ENCODE measurements at regions not wholly inside any gene's neighbourhood (a gene's known extent, or its start where the extent isn't known, plus 50 kb on each side); places are given as distances from the start of the nearest gene placed in this dataset.

DNA sequence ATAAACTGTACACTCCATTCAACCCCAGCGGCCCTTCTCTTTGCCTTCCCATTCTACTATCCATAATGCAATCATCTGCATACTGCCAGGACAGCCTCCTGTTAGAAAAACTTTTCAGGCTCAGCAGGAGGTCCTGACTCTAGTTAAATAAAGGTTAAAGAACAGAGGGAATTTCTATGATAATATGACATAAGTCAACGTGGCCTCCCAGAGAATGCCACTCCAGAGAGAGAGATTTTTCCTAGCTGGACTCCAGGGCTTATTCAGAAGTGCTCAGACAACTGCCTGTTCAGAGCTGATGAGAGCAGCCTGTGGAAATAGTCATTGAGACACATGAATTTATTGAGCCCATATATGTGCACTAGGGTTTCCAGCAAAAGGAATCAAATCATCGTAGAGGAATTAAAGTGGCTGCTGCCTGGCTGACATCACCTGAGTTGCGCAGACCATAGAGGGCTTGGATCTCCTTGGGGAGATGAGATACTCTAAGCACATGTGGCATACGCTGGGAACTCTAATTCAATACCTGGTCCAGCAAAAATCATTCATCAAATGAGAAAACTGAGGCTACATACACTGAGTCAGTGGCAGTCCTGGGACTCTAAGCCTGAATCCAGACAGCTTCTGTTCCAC is 736.2 kb downstream of the PTPRU start:
- DNase-seq (ENCODE audit: low read depth): no peak

DNA sequence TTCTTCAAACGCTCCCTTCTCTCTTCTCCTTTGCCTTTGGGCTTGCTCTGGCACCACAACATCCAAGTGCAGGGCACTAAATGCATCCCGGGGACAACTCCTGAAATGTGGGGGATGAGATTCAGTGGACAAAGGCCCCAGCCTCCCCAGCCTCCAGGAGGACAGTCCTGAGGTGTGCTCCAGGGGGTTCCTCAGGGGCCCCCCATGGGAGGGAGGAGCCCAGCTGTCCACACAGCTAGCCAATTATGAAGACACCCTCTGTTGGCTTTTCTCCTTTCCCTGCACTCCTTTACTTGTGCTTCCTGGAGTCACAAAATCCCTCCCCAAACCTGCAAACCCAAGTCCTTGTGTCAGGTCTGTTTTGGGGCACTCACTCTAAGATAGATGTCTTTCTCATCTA is 735.4 kb downstream of the PTPRU start:
- no peak for DNase-seq (ENCODE audit: low read depth)

DNA sequence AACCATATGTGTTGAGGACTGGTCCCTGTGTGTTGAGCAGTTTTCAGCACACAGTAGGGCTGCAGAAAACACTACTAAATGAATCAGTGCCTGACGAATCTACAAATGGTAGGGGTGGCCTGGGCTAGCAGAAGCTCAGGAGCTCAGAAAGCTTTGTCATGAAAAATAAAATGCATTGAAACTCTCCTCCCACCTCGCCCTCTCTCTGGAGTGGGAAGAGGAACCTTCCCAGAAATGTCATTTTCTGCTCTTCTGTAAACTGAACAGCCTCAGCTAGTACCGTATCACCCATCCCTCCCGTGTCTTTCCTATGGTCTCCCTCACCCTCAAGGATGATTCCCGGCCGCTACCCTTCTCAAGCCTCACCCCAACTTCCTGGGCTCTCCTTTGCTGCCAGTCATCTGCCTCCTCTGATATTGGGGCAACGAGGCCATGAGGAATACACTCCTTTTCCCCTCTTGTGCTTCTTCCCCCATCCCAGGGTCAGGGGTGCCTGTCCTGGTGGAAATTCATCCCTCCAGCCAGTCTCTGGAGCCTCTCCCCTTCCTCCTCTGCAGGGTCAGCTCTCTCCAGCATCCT is 734.5 kb downstream of the PTPRU start:
- DNase-seq (ENCODE audit: low read depth): no peak

DNA sequence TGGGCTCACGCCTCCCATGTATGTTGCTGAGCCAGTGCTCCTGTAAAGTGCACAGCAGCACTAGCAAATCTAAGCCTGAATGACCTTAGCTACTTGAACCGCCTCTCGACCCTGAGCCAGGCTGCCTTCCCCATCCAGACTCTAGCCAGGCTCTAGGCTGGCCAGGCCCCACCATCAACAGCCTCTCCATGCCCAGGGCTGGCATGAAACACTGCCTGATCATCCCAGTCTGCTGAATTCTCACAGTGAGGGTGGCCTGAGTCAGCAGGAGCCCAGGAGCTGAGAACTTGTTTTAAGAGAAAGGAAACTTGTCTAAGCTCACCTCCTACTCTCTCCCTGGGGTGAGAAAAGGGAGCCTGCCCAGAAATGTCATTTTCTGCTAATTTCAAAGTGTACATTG is 733.3 kb downstream of the PTPRU start:
- DNase-seq (ENCODE audit: low read depth): no peak

DNA sequence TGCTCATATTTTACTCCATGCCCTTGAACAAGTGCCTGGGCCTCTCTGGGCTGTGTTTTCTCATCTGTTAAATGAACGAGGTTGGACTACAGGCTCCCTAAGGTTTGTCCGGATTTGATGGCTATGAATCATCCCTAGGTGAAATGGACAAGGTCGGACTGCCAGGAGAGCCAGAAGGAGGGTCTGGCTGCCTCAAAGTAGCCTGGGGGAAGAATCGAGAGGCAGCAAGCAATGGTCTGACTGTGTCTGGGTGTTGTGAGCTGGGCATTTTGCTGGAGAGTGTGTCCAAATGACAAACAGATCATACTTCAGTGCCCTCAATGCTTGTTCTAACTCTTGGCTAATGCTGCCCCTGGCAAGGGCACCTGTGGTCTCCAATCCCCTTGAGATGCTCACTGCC is 730.9 kb downstream of the PTPRU start:
- DNase-seq (ENCODE audit: low read depth): no peak

DNA sequence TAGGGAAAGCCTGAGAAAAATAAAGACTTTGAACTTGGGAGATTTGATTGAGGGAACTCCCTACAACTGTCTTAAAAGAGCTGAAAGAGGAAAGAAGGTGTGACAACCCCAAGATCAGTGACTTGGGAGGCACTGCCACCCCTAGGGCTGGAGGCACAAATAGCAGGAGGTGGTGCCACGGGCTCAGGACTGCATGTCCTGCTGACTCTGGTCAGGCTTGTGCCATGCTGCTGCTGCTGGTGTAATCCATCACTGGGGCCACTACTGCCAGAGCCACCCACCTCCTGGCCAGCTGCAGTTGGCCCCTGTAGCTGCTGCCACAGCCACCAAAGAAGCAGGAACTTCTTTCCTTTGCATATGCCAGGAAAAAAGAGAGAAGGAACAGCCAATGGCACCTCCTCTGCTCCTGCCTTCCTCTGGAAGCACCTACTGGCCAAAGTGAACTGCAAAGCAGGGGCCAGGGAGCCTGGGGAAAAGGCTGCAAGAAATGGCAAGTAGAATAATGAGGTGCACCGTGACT is 730.3 kb downstream of the PTPRU start:
- DNase-seq (ENCODE audit: low read depth): no peak

DNA sequence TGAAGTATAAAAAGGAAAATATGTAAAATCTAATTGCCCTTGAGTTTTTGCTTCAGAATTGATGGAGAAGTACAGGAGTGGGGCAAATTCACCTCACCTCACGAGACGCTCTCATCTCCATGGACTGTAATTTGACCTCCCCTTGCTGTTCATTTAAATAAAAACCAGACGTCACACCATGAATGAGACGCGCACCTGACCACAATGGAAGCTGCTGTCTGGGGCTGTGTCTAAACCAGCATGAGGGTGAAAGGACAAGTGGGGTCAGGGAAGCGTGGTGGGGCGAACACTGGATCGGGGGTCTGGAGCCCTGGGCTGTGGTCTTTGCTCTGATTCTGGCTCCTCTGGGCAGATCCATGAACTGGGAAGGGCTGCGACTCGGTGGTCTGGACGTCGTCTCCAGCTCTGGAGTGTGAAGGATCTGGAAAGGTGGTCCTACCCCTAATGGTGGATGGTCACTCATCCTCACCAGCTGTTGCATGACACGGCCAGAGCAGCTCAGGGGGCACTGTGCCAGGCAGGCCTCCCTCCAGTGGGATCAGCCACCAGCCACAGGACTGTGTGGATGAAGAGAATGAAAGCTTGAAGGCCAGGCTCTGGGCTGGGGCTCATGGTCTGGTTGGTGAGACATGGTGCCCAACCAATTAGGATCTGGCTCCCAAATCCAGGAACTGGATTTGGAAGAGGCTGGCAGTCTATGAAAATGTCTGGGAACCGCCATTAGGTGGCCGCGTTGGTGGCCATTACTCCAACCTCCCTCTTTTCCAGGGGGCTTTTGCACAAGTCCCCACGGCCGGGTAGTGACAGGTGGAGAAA is 728.6 kb downstream of the PTPRU start:
- no peak for DNase-seq (ENCODE audit: low read depth)

DNA sequence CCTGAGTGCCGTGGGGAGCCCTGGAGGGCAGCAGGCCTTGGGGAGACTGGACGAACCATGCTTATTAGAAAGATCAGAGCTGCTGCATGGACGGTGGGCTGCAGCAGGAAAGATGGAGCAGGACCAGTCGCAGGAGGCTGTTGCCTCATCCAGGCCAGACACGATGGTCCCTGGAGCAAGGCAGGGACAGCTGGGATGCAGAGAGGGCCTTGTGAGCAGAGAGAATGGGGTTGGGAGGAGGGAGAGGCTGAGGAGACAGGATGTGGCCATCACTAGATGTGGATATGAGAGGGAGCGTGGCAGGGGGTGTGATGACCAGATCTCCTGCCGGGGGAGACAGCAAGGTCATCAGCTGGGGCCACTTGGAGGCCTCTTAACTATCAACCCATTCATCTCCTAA is 727.6 kb downstream of the PTPRU start:
- no peak for DNase-seq (ENCODE audit: low read depth)

DNA sequence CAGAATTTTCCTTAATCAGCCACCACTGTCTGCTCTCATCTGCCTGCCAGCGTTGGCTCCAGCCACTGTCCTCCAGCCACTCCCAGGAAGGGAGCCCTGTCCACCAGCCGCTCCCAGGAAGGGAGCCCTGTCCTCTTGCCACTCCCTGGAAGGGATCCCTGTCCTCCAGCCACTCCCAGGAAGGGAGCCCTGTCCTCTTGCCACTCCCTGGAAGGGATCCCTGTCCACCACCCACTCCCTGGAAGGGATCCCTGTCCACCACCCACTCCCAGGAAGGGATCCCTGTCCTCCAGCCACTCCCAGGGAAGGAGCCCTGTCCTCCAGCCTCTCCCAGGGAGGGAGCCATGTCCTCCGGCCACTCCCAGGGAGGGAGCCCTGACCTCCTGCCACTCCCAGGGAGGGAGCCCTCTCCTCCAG is 726.5 kb downstream of the PTPRU start:
- no peak for DNase-seq (ENCODE audit: low read depth)

DNA sequence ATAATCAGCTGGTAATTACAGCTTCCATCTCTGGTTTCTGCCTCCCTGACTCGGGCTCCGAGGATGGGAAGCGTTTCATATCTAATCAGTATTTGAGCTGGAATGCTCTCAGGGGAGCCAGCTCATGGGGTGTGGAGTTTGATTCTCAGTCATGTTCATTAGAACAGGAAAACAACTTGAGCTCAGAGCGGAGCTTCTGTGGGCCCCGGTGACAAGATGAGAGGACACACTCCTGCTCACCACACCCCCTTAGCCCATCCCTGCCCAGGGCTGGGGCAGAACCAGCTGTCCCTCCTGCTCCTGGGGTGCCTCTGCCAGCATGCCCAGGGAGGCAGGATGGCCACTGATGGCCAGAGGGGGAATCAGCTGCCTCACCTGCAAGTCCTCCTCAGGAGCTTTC is 726.0 kb downstream of the PTPRU start:
- no peak for DNase-seq (ENCODE audit: low read depth)

DNA sequence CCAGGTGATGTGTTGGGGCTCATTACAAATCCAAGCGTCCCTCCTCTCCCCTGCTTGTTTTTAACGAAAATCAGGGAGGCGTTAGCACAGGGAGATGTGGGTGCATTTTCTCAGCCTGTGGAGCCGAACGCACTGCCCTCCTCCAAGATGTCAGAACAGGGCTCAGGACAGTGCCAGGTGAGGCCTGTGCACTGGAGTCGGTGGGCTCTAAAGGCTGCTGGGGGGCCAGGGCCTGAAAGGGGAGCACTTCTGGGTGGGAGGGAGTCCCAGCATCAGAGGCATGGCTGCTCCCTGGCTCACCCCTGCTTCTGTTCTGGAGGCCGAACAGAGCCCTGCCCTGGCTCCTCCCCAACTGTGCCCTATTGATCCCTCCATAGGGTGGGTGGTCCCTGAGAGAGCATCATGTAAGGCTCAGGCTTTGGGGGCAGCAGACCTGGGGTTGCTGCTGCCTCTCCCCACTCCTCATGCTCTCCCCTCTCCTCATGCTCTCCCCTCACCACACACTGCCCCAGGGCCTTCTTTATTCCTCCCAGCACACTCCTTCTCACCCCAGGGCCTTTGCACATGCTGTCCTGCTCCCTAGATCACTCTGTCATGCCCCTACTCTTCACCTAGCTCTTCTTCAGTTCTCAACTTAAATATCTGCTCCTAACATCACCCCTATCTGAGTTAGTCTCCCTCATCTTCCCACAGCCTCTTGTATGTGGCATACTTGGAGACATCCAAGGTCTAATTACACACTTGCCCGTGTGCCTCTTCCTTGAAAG is 725.2 kb downstream of the PTPRU start:
- DNase-seq (ENCODE audit: low read depth): no peak

DNA sequence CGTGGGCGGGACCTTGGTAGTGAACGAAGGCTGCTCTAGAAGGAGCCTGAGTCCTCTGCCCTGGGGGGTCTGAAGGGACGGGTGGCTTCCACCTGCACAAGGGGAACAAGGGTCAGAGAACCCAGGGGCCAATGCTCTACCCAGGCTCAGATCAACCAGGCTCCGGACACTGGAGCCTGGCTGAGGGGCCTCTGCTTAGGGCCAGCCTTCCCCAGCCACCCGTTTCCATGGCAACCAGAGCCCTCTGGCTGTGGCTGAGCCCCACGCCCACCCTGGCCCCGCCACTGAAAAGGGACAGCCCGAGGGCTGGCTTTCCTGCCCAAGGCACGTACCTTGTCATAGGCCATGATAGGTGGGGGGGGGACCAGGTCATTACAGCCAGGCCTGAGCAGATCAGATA is 724.6 kb downstream of the PTPRU start:
- no peak for DNase-seq (ENCODE audit: low read depth)

DNA sequence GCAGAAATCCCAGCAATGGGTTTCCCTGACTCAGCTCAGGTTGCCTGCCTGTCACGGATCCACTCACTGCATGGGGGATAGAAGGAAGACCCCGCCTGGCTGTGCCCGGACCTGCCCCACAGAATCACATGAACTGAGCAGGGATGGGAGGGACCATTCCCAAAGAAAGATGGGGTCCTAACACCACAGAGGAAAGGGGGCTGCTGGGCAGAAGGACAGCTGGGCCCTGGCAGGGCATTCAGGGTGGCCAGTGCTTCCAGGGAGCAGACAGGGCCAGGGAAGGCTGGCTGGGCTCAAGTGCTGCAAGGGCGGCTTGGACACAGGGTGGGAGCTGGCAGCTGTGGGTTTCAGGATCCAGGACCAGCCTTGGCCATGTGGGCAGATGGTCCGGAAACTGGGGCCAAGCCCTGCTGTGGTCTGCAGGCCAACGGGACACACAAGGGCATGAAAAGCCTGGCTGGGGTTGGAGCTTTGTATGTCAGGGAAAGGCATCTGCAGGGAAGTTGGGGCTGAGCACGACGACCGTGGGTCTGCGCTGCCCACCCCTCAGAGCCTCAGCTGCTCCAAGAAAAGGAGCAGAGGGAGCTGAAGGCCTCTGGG is 723.9 kb downstream of the PTPRU start:
- DNase-seq (ENCODE audit: low read depth): no peak

DNA sequence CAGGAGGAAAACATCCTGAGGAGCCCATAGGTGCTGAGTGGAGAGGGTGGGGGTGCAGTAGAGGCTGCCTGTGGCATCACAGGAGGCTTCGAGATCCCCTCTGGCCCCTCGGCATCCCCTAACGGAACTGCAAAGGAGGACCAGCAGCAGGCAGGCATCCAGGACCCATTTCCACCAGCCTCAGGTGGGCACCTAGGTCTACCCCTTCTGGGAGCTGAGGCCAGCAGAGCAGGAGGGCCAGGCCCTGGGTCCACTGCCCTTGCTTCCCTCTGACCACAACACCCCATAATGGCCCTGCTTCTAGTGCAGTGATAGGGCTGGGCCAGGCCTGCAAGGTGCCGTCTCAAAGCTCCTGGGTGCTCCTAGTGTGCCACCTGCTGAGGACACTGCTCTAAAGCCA is 723.0 kb downstream of the PTPRU start:
- no peak for DNase-seq (ENCODE audit: low read depth)

DNA sequence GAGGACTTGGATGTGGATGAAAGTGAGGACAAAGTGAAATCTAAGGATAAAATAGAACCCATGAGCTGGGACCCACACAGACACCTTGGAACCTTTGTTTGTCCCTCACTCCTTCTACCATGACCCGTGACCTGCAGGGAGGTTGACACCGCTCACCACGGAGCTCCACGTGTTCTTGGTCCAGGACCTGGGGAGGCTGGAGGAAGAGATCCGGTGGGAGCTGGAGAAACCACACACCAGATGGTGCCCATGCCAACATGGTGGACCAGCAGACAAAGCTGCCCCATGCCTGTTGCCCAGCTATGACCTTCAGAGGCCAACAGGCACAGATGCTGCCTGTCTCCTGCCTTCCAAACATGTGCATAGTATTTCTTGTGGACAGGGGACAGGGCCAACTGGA is 721.9 kb downstream of the PTPRU start:
- no peak for DNase-seq (ENCODE audit: low read depth)

DNA sequence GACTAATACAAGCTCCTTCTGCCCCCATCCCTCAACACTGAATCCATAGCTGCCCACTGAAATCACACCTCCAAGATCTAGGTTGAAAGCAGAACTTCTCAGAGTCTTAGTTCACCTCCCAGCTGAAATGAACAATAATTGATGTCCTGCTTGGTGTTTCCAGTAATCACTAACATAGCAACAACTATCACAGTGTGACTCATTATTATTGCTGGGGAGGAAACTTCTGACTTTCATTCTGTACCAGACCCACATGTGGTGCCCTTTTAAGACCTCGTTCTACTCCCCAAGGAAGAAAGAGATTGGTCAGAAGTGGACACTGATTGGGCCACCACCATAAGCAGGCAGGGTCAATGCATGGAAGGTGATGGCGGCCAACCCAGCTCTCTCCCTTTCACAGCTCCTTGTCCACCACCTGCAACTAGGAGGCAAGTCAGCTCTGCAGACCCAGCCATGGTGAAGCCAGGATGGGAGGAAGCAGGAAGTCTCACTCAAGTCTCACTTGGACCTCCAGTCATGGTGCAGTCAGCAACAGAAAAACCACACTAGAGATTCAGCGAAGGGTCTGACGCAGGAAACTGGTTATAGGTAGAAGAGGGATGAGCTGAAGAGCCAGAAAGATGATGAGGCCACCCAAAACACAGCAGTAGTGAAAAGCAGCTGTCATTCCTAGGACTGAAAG is 720.2 kb downstream of the PTPRU start:
- DNase-seq (ENCODE audit: low read depth): no peak

DNA sequence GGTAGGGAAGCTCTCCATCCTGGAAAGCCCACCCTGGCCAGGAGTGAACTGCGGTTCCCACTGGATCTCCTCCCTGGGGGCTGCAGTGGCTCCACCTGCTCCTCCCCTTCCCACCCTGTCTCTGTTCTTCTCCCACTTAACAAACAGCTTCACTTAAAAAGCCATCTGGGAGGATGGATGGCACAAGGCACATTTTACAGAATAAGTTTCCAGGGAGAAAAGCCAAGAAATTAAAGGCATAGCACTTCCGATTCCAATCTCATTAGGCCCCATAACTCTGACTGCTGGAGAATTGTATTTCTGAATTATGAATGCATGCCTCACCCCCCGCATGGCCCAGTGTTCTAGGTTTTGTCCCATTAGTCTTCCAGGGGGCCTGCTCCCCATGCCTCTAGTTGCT is 718.3 kb downstream of the PTPRU start:
- DNase-seq (ENCODE audit: low read depth): no peak

DNA sequence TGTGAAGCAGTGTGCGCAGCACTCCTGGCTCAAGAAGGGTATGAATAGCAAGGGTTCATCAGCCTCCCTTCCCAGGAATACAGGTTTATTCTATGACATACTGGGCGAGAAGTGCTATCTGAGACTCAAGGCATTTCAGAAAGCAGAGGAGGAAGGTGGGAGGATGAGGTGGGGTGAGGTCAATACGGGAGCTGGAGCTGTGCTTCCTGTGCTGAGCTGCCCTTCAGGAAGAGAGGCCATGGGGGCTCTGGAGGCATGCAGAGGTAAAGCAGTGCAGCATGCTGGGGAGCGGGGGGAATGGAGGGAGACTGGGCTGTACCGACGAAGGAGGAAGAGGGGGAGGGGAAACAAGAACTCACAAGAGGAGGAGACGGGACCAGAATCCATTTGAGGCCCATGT is 717.6 kb downstream of the PTPRU start:
- DNase-seq (ENCODE audit: low read depth): no peak

DNA sequence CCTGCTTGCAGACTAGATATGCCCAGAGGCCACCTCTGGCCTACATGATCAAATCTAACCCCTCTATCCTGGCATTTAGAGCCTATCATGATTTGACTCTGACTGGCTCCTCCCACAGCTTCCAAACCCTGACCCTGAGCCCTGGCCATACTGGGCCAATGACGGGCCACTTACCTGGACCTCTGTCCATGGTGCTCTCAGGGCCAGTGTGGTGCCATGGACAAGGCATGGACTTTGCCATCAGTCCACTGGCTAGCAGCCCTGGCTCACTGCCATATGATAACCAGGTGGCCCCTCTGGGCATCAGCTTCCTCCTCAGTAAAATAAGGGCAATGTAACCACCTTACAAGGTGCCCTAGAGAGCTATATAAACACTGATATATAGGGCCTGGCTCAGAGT is 713.4 kb downstream of the PTPRU start:
- DNase-seq (ENCODE audit: low read depth): no peak

DNA sequence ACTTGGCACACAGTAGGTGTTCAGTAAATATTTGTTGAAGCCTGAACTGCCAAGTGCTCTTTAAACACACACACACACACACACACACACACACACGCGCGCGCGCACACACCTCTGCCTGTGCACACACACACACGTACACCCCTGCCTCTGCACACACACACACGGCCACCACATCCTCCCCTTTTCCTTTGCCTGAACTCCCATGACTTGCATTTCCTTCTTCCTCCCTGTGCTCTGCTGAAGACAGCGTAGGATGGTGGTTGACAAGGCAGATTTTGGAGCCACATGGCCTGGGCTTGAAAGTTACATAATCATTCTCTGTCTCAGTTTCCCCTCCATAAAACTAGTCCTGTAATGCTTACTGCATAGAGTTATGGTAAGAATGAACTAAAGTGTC is 712.3 kb downstream of the PTPRU start:
- DNase-seq (ENCODE audit: low read depth): no peak

DNA sequence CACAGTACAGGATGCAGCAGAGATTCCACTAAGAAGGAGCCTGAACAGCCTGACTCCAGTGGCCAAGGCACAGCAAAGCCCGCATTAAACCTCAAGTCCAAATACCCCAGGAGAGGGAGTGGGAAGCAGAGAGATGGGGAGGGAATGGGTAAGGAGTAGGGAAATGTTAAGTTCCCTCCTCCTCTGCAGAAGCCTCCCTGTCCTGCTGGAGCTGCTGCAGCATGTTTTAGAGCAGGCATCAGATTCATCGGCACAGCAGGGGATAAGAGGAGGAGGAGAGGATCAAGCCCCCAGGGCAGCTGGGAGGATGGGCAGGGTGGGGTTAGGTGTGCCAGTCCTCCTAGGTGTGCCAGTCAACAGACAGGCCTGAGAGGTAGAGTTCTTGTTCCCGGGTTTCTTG is 709.7 kb downstream of the PTPRU start:
- DNase-seq (ENCODE audit: low read depth): no peak

DNA sequence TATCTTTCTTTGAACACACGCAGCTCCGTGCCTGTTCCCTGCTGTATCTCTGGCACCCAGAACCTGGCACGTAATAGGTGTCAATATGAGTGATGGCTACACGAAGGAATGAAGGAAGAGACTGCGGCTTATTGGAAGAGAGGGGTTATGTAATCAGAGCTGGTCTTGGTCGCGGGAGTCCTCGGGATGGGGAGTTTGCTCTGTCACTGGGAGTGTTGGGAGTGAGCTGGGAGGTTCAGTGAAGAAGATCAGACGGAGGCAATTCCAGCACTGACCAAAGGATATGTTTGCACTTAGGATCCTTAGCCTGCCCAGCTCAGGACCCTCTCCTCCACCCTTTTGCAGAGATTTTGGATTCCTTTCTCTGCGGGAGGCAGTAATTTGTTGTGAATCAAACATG is 709.1 kb downstream of the PTPRU start:
- no peak for DNase-seq (ENCODE audit: low read depth)
